H9 (cell line): ENCODE measurements at regions not wholly inside any gene's neighbourhood (a gene's known extent, or its start where the extent isn't known, plus 50 kb on each side); places are given as distances from the start of the nearest gene placed in this dataset.

Source experiments
- DNase-seq: peaks from one replicate; pipeline ENCODE4 v3.0.0-alpha.2; 2017
- H2AFZ ChIP-seq: one replicate; pipeline ENCODE4 v1.6.1; 2013; ENCODE audit warnings: mild to moderate bottlenecking, low read length, control low read depth, moderate library complexity
- H2AK5ac ChIP-seq: 2 replicates; pipeline ENCODE4 v1.6.1; 2013; ENCODE audit warnings: low read length, control low read depth, mixed read lengths; ENCODE audit not compliant: insufficient read length
- H2BK120ac ChIP-seq: one replicate; pipeline ENCODE4 v1.6.1; 2013; ENCODE audit warnings: low read depth, mild to moderate bottlenecking, low read length, control low read depth, inconsistent platforms; ENCODE audit not compliant: poor library complexity, severe bottlenecking
- H2BK12ac ChIP-seq: 2 replicates; pipeline ENCODE4 v1.6.1; 2013; ENCODE audit warnings: low read length, control low read depth, mixed read lengths, low read depth; ENCODE audit not compliant: insufficient read length
- H2BK15ac ChIP-seq: 2 replicates; pipeline ENCODE4 v1.6.1; 2013; ENCODE audit warnings: low read depth, low read length, control low read depth
- H2BK20ac ChIP-seq: one replicate; pipeline ENCODE4 v1.6.1; 2013; ENCODE audit warnings: low read depth, mild to moderate bottlenecking, low read length, control low read depth, inconsistent platforms; ENCODE audit not compliant: poor library complexity, severe bottlenecking
- H2BK5ac ChIP-seq: 2 replicates; pipeline ENCODE4 v1.6.1; 2013; ENCODE audit warnings: low read length, control low read depth, mixed read lengths; ENCODE audit not compliant: insufficient read length
- H3K14ac ChIP-seq: 2 replicates; pipeline ENCODE4 v1.6.1; 2013; ENCODE audit warnings: low read length, control low read depth; ENCODE audit not compliant: insufficient read depth
- H3K18ac ChIP-seq: 2 replicates; pipeline ENCODE4 v1.6.1; 2013; ENCODE audit warnings: low read depth, mild to moderate bottlenecking, mixed read lengths, low read length, control low read depth; ENCODE audit not compliant: insufficient read length
- H3K23ac ChIP-seq: 2 replicates; pipeline ENCODE4 v1.6.1; 2013; ENCODE audit warnings: low read length, control low read depth, mixed read lengths, low read depth; ENCODE audit not compliant: insufficient read length
- H3K23me2 ChIP-seq: 2 replicates; pipeline ENCODE4 v1.6.1; 2013; ENCODE audit warnings: low read depth, mild to moderate bottlenecking, mixed read lengths, low read length, control low read depth; ENCODE audit not compliant: insufficient read length, poor library complexity, severe bottlenecking
- H3K27ac ChIP-seq: 2 replicates; pipeline ENCODE4 v1.5.1; 2013; ENCODE audit warnings: low read length, control low read depth, mixed read lengths, low read depth; ENCODE audit not compliant: insufficient read length
- H3K27me3 ChIP-seq: 2 replicates; pipeline ENCODE4 v1.6.1; 2013; ENCODE audit warnings: low read length, control low read depth, inconsistent platforms; ENCODE audit not compliant: insufficient read depth
- H3K4ac ChIP-seq: 2 replicates; pipeline ENCODE4 v1.6.1; 2013; ENCODE audit warnings: low read depth, mild to moderate bottlenecking, control low read depth, inconsistent platforms, low read length, moderate library complexity
- H3K4me1 ChIP-seq: 2 replicates; pipeline ENCODE4 v1.6.1; 2013; ENCODE audit warnings: low read length, control low read depth, inconsistent platforms; ENCODE audit not compliant: insufficient read depth
- H3K4me2 ChIP-seq: 2 replicates; pipeline ENCODE4 v1.6.1; 2013; ENCODE audit warnings: low read length, control low read depth, mixed read lengths; ENCODE audit not compliant: insufficient read length, insufficient read depth
- H3K56ac ChIP-seq: 2 replicates; pipeline ENCODE4 v1.6.1; 2013; ENCODE audit warnings: low read depth, mild to moderate bottlenecking, mixed read lengths, low read length, control low read depth; ENCODE audit not compliant: insufficient read length
- H3K79me1 ChIP-seq: 2 replicates; pipeline ENCODE4 v1.6.1; 2013; ENCODE audit warnings: low read depth, mild to moderate bottlenecking, moderate library complexity, low read length, control low read depth, inconsistent platforms; ENCODE audit not compliant: insufficient read depth, poor library complexity, severe bottlenecking
- H3K79me2 ChIP-seq: 2 replicates; pipeline ENCODE4 v1.6.1; 2013; ENCODE audit warnings: low read length, control low read depth, inconsistent platforms; ENCODE audit not compliant: insufficient read depth
- H3K9ac ChIP-seq: 2 replicates; pipeline ENCODE4 v1.6.1; 2013; ENCODE audit warnings: low read length, control low read depth, mixed read lengths; ENCODE audit not compliant: insufficient read length; ENCODE audit errors: extremely low read depth
- H3K9me3 ChIP-seq: one replicate; pipeline ENCODE4 v1.6.1; 2013; ENCODE audit warnings: low read depth, low read length, inconsistent platforms; ENCODE audit not compliant: control insufficient read depth
- H3T11ph ChIP-seq: one replicate; pipeline ENCODE4 v1.6.1; 2013; ENCODE audit warnings: mild to moderate bottlenecking, low read length, control low read depth, inconsistent platforms
- H4K20me1 ChIP-seq: one replicate; pipeline ENCODE4 v1.6.1; 2013; ENCODE audit not compliant: control insufficient read depth, insufficient read length, insufficient read depth
- H4K5ac ChIP-seq: 2 replicates; pipeline ENCODE4 v1.6.1; 2013; ENCODE audit warnings: low read depth, mild to moderate bottlenecking, mixed read lengths, low read length, control low read depth; ENCODE audit not compliant: insufficient read length
- H4K8ac ChIP-seq: replicated peaks from 2 replicates; pipeline ENCODE4 v1.6.1; 2013; ENCODE audit warnings: low read length, control low read depth, mixed read lengths, low read depth; ENCODE audit not compliant: insufficient read length
- H4K91ac ChIP-seq: 2 replicates; pipeline ENCODE4 v1.6.1; 2013; ENCODE audit warnings: low read depth, mild to moderate bottlenecking, moderate library complexity, mixed read lengths, low read length, control low read depth; ENCODE audit not compliant: insufficient read length
- H3K27ac Mint-ChIP-seq, 3 experiments: 2 replicates in 2 of 3; 3 replicates in 1 of 3; pipeline ENCODE4 v1.8.0; 2020 to 2021; ENCODE audit warnings: mixed read lengths in 3 of 3, mild to moderate bottlenecking in 1 of 3, moderate library complexity in 1 of 3
- H3K27me3 Mint-ChIP-seq: 2 replicates; pipeline ENCODE4 v1.8.0; 2021; ENCODE audit warnings: low read depth, mild to moderate bottlenecking, moderate library complexity, mixed read lengths
- H3K36me3 Mint-ChIP-seq, 3 experiments: 2 replicates in 2 of 3; 3 replicates in 1 of 3; pipeline ENCODE4 v1.8.0; 2020 to 2021; ENCODE audit warnings: low read depth in 3 of 3, mixed read lengths in 3 of 3; ENCODE audit not compliant: insufficient read depth in 1 of 3
- H3K4me1 Mint-ChIP-seq, 2 experiments: 2 replicates each; pipeline ENCODE4 v1.8.0; 2020; ENCODE audit warnings: mixed read lengths in 2 of 2
- H3K4me3 Mint-ChIP-seq, 2 experiments: 2 replicates in 1 of 2; 3 replicates in 1 of 2; pipeline ENCODE4 v1.8.0; 2020 to 2021; ENCODE audit warnings: mild to moderate bottlenecking in 2 of 2, mixed read lengths in 2 of 2, moderate library complexity in 1 of 2
- H3K9me3 Mint-ChIP-seq, 2 experiments: 2 replicates in 1 of 2; 3 replicates in 1 of 2; pipeline ENCODE4 v1.8.0; 2020; ENCODE audit warnings: mild to moderate bottlenecking in 2 of 2, mixed read lengths in 2 of 2, moderate library complexity in 1 of 2
- CTCF ChIP-seq: fragments of 200-600 bp; sonication (generic); conservative IDR thresholded peaks from 3 replicates; pipeline ENCODE4 v1.8.0; 2021; ENCODE audit warnings: antibody characterized with exemption, mild to moderate bottlenecking
- WGBS: extraction: QIAGEN DNeasy Blood & Tissue Kit; methylation state at CpG from one replicate; pipeline ENCODE4 v1.1.7; 2013; ENCODE audit warnings: missing lambda C conversion rate, low lambda C conversion rate, mixed read lengths; ENCODE audit not compliant: insufficient read length; ENCODE audit errors: extremely low coverage; 5-methylcytosine and 5-hydroxymethylcytosine counted together

- Mint-ChIP-seq H3K4me1 (peaks cover 19 to 32% of the 10 kb centered on the region in 2 experiments), H3K9me3 (no peaks in the 10 kb centered on the region), H3K4me3 (no peak overlapping the region), H3K27me3 (no peaks in the 10 kb centered on the region), H3K27ac (no peak overlapping the region), H3K36me3 (peaks cover 0 to 3% (median 0%) of the 10 kb centered on the region in 3 experiments; a peak in 3 of 7 replicates)
- H2AK5ac ChIP-seq = no peak overlapping the region
- H2AFZ ChIP-seq = no peak overlapping the region
- H4K20me1 ChIP-seq = no peaks in the 10 kb centered on the region
- no peak overlapping the region for H3K9ac ChIP-seq
- no peak overlapping the region for H3K4me2 ChIP-seq
- no peaks in the 10 kb centered on the region for H3K79me1 ChIP-seq
- no peak overlapping the region for H4K91ac ChIP-seq
- no peak for DNase-seq
- H4K8ac ChIP-seq = no peak overlapping the region
- H3K4ac ChIP-seq = no peak overlapping the region
- H2BK120ac ChIP-seq = no peak overlapping the region
- WGBS = no CpG with 5 or more reads among the region's 9 CpGs
- no peak overlapping the region for H3K23ac ChIP-seq
- no peak overlapping the region for H2BK5ac ChIP-seq
- no peaks in the 10 kb centered on the region for H3K79me2 ChIP-seq
- no peak overlapping the region for H3K14ac ChIP-seq
- H2BK15ac ChIP-seq = no peak overlapping the region
- no peak overlapping the region for H2BK12ac ChIP-seq
- H3K27me3 ChIP-seq = no peaks in the 10 kb centered on the region
- no peak overlapping the region for H3K18ac ChIP-seq
- H3K56ac ChIP-seq = no peak overlapping the region
- H3K4me1 ChIP-seq = no peaks in the 10 kb centered on the region
- no peaks in the 10 kb centered on the region for H3K9me3 ChIP-seq
- no peak overlapping the region for H4K5ac ChIP-seq
- H3K23me2 ChIP-seq = no peaks in the 10 kb centered on the region
- H2BK20ac ChIP-seq = no peak overlapping the region
- H3K27ac ChIP-seq = no peak overlapping the region
- H3T11ph ChIP-seq = no peak overlapping the region
- no peak for TF ChIP-seq CTCF
These were observed 169.2 kb upstream of the SPRY4 start for GRCh38 chr5:142493875-142494518.
